SK-N-SH treated with all-trans-retinoic acid at 6 μM for 48 hours (cell line): ENCODE measurements at regions not wholly inside any gene's neighbourhood (a gene's known extent, or its start where the extent isn't known, plus 50 kb on each side); places are given as distances from the start of the nearest gene placed in this dataset.

Source experiments
- ARNTL ChIP-seq: fragments of 450-650 bp; formaldehyde crosslinking; IDR thresholded peaks from 2 replicates; pipeline ENCODE4 v1.5.0; 2020; ENCODE audit warnings: low read depth, mild to moderate bottlenecking, moderate library complexity, borderline replicate concordance
- CREB5 ChIP-seq: fragments of 250-450 bp; sonication (Bioruptor Pico); IDR thresholded peaks from 2 replicates; pipeline ENCODE4 v1.5.1; 2020; ENCODE audit warnings: low read depth, mild to moderate bottlenecking, moderate library complexity
- CSRNP3 ChIP-seq: fragments of 250-450 bp; sonication (Bioruptor Pico); IDR thresholded peaks from 2 replicates; pipeline ENCODE4 v1.5.1; 2021; ENCODE audit warnings: mild to moderate bottlenecking, moderate library complexity
- ESRRG ChIP-seq: fragments of 250-450 bp; sonication (Bioruptor Pico); IDR thresholded peaks from 2 replicates; pipeline ENCODE4 v1.6.1; 2021; ENCODE audit warnings: mild to moderate bottlenecking
- ISL1 ChIP-seq: fragments of 250-450 bp; sonication (Bioruptor Pico); IDR thresholded peaks from 2 replicates; pipeline ENCODE4 v2.1.2; 2022; ENCODE audit warnings: mild to moderate bottlenecking, moderate library complexity
- OSR1 ChIP-seq: fragments of 250-450 bp; sonication (Bioruptor Pico); IDR thresholded peaks from 2 replicates; pipeline ENCODE4 v1.8.0; 2022; ENCODE audit warnings: moderate library complexity, mild to moderate bottlenecking, inconsistent platforms
- PATZ1 ChIP-seq: fragments of 250-450 bp; sonication (Bioruptor Pico); IDR thresholded peaks from 2 replicates; pipeline ENCODE4 v1.8.0; 2020; ENCODE audit warnings: mild to moderate bottlenecking, moderate library complexity, borderline replicate concordance
- PPARA ChIP-seq: fragments of 250-450 bp; sonication (Bioruptor Pico); IDR thresholded peaks from 2 replicates; pipeline ENCODE4 v1.5.0; 2020; ENCODE audit warnings: mild to moderate bottlenecking, borderline replicate concordance
- RARB ChIP-seq: fragments of 250-450 bp; sonication (Bioruptor Pico); IDR thresholded peaks from 2 replicates; pipeline ENCODE4 v1.8.0; 2021; ENCODE audit warnings: mild to moderate bottlenecking, moderate library complexity
- TCF4 ChIP-seq: fragments of 250-450 bp; sonication (Bioruptor Pico); IDR thresholded peaks from 2 replicates; pipeline ENCODE4 v1.8.0; 2021; ENCODE audit warnings: mild to moderate bottlenecking, moderate library complexity, borderline replicate concordance
- TOX ChIP-seq: fragments of 250-450 bp; sonication (Bioruptor Pico); IDR thresholded peaks from 2 replicates; pipeline ENCODE4 v1.8.0; 2021; ENCODE audit warnings: mild to moderate bottlenecking, moderate library complexity, borderline replicate concordance
- ZFP3 ChIP-seq: fragments of 250-450 bp; sonication (Bioruptor Pico); IDR thresholded peaks from 2 replicates; pipeline ENCODE4 v1.5.0; 2020; ENCODE audit warnings: mild to moderate bottlenecking, moderate library complexity
- ZFP30 ChIP-seq: fragments of 450-650 bp; formaldehyde crosslinking; IDR thresholded peaks from 2 replicates; pipeline ENCODE4 v1.5.0; 2022; ENCODE audit warnings: mild to moderate bottlenecking, moderate library complexity

- TF ChIP-seq ISL1 (CRISPR knock-in tag) (no peak), TOX (CRISPR knock-in tag) (no peak), ZFP3 (CRISPR knock-in tag) (no peak), TCF4 (CRISPR knock-in tag) (no peak), OSR1 (CRISPR knock-in tag) (no peak), CREB5 (no peak), PPARA (CRISPR knock-in tag) (no peak), ZFP30 (CRISPR knock-in tag) (no peak), CSRNP3 (CRISPR knock-in tag) (no peak), RARB (CRISPR knock-in tag) (no peak), ESRRG (CRISPR knock-in tag) (no peak), ARNTL (CRISPR knock-in tag) (no peak), PATZ1 (CRISPR knock-in tag) (no peak)
Observed at GRCh38 chr4:63308697-63309096, 1100.6 kb downstream of the TECRL start.
